Activated CD8-positive, alpha-beta T cell treated with anti-CD3 and anti-CD28 coated beads for 36 hours (primary cell): ENCODE measurements at regions not wholly inside any gene's neighbourhood (a gene's known extent, or its start where the extent isn't known, plus 50 kb on each side); places are given as distances from the start of the nearest gene placed in this dataset.

ENCODE experiments used
- ATAC-seq: fragments of 200-7000 bp; cut with Tn5 transposase; one replicate; pipeline ENCODE4 v1.10.0; 2021; ENCODE audit warnings: mild to moderate bottlenecking, moderate library complexity
- CTCF ChIA-PET: fragments of 350-600 bp; sonication (Branson Sonifier 250); formaldehyde crosslinking; loops from one replicate; lab custom pipeline; 2021; ENCODE audit warnings: antibody characterized with exemption; lab: Charles Lee
- POLR2A ChIA-PET: fragments of 350-600 bp; sonication (Branson Sonifier 250); formaldehyde crosslinking; loops from one replicate; lab custom pipeline; 2021; ENCODE audit warnings: antibody characterized with exemption; lab: Charles Lee
- DNase-seq: peaks from one replicate; pipeline ENCODE4 v3.0.0-alpha.2; 2020
- H3K27ac Mint-ChIP-seq: one replicate; pipeline ENCODE4 v1.8.0; 2021; ENCODE audit warnings: mild to moderate bottlenecking, mixed read lengths
- H3K27me3 Mint-ChIP-seq: one replicate; pipeline ENCODE4 v1.8.0; 2021; ENCODE audit warnings: mixed read lengths
- H3K36me3 Mint-ChIP-seq: one replicate; pipeline ENCODE4 v1.8.0; 2021; ENCODE audit warnings: low read depth, mixed read lengths
- H3K4me1 Mint-ChIP-seq: one replicate; pipeline ENCODE4 v1.8.0; 2021; ENCODE audit warnings: low read depth, mixed read lengths
- H3K4me3 Mint-ChIP-seq: one replicate; pipeline ENCODE4 v1.8.0; 2021; ENCODE audit warnings: mild to moderate bottlenecking, moderate library complexity, mixed read lengths
- H3K9me3 Mint-ChIP-seq: one replicate; pipeline ENCODE4 v1.8.0; 2021; ENCODE audit warnings: mixed read lengths
- intact Hi-C: fragments of 100-400 bp; cut with micrococcal nuclease; formaldehyde crosslinking; loops from one replicate; pipeline ENCODE4 v1.10.0; 2022
- TF ChIP-seq, protein P1 (sequence below): fragments of 200-600 bp; IDR thresholded peaks from one replicate; pipeline ENCODE4 v1.8.0; 2022; ENCODE audit warnings: antibody characterized with exemption, mild to moderate bottlenecking

DNA sequence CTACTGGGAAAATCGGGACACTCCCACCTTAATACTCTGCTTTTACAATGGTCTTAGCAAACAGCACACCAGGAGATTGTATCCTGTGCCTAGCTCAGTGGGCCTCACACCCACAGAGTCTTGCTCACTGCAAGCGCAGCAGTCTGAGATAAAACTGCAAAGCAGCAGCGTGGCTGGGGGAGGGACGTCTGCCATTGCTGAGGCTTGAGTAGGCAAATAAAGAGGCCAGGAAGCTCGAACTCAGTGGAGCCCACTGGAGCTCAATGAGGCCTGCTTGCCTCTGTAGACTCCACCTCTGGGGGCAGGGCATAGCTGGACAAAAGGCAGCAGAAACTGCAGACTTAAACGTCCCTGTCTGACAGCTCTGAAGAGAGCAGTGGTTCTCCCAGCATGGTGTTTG lies 1169.1 kb upstream of the EPHA6 start:
- ChIA-PET POLR2A (no interaction called here), CTCF (no interaction called here)
- DNase-seq (no peak), ATAC-seq (no peak)
- TF ChIP-seq, protein P1, sequence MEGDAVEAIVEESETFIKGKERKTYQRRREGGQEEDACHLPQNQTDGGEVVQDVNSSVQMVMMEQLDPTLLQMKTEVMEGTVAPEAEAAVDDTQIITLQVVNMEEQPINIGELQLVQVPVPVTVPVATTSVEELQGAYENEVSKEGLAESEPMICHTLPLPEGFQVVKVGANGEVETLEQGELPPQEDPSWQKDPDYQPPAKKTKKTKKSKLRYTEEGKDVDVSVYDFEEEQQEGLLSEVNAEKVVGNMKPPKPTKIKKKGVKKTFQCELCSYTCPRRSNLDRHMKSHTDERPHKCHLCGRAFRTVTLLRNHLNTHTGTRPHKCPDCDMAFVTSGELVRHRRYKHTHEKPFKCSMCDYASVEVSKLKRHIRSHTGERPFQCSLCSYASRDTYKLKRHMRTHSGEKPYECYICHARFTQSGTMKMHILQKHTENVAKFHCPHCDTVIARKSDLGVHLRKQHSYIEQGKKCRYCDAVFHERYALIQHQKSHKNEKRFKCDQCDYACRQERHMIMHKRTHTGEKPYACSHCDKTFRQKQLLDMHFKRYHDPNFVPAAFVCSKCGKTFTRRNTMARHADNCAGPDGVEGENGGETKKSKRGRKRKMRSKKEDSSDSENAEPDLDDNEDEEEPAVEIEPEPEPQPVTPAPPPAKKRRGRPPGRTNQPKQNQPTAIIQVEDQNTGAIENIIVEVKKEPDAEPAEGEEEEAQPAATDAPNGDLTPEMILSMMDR, result no peak
- H3K27ac Mint-ChIP-seq, result no peak overlapping the region
- H3K9me3 Mint-ChIP-seq, result peaks cover 8% of the 10 kb centered on the region
- peaks cover 2% of the 10 kb centered on the region for H3K36me3 Mint-ChIP-seq
- intact Hi-C loops, result no loop called here
- no peak overlapping the region for H3K4me3 Mint-ChIP-seq
- H3K4me1 Mint-ChIP-seq, result no peaks in the 10 kb centered on the region
- H3K27me3 Mint-ChIP-seq, result no peaks in the 10 kb centered on the region

DNA sequence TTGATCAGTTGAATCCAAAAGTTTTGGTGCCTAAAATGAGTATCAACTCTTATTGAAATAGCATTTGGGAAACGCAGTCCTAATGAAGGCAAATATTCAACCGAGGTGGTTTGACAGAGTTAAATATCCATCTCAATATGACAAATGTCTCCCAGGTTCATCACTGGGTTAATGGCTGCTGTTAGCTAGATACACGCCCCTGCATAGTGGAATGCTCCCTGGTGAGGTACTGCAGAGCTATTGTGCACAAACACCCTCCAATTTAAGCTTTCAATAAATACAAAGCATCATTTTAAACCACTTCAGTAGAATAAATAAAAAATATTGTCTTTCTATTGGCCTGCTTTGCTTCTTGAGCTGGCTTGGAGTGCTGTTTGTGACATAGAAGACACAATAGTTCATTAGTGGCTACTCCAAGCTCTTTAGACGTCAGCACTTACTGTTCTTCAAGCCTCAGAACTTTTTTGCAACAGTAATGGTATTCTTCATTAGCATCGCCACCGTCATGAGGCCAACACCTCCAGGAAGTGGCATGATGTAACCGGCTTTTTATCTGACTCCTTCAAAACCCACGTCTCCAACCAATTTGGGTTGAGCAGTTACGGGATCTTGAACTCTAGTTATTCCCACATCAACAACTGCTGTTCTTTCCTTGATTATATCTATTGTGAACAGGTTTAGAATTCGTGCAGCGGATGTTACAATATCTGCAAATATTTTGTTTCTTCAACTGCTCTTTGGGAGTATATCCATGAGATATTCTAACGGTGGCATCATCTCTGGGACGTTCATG lies 1159.6 kb upstream of the EPHA6 start:
- no peak for ATAC-seq

GRCh38 chr3:95655363-95655986 lies 1158.9 kb upstream of the EPHA6 start:
- ATAC-seq (no peak), DNase-seq (no peak)
- intact Hi-C loops, result no loop called here
- H3K9me3 Mint-ChIP-seq, result no peaks in the 10 kb centered on the region
- POLR2A ChIA-PET, result no interaction called here
- H3K27ac Mint-ChIP-seq, result no peak overlapping the region
- CTCF ChIA-PET, result no interaction called here
- H3K27me3 Mint-ChIP-seq, result no peaks in the 10 kb centered on the region
- TF ChIP-seq, protein P1, result no peak
- no peaks in the 10 kb centered on the region for H3K36me3 Mint-ChIP-seq
- H3K4me3 Mint-ChIP-seq, result no peak overlapping the region
- H3K4me1 Mint-ChIP-seq, result no peaks in the 10 kb centered on the region

More for the DNA sequence above, 1159.6 kb upstream of the EPHA6 start:
- Mint-ChIP-seq H3K27me3 (no peaks in the 10 kb centered on the region), H3K36me3 (no peaks in the 10 kb centered on the region), H3K27ac (no peak overlapping the region), H3K9me3 (no peaks in the 10 kb centered on the region), H3K4me3 (no peak overlapping the region), H3K4me1 (no peaks in the 10 kb centered on the region)
- POLR2A ChIA-PET, result no interaction called here
- no peak for DNase-seq
- TF ChIP-seq, protein P1, result no peak
- CTCF ChIA-PET, result no interaction called here
- intact Hi-C loops, result no loop called here

GRCh38 chr3:95670765-95671164 lies 1143.6 kb upstream of the EPHA6 start:
- Mint-ChIP-seq H3K27ac (no peak overlapping the region), H3K36me3 (no peaks in the 10 kb centered on the region), H3K27me3 (no peaks in the 10 kb centered on the region), H3K4me1 (no peaks in the 10 kb centered on the region), H3K4me3 (no peak overlapping the region), H3K9me3 (peaks cover 1% of the 10 kb centered on the region)
- intact Hi-C loops, result no loop called here
- TF ChIP-seq, protein P1, result no peak
- CTCF ChIA-PET, result no interaction called here
- ATAC-seq (no peak), DNase-seq (no peak)
- POLR2A ChIA-PET, result no interaction called here

DNA sequence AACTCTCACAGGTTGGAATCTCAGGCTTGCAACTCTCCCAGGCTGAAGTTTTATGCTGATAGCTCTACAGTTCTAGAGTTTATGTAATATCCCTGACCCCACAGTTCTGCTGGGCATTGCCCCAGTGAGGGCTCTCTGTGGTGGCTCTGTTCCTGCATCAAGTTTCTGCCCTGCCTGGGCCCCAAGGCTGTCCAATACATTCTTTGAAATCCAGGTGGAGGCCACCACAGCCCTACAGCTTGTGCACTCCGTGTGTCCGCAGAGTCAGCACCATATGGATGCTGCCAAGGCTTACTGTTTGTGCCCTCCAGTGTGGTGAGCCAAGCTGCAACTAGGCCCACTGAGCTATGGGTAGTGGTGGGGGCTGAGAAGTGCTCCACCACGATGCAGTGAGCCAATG lies 1141.2 kb upstream of the EPHA6 start:
- H3K4me1 Mint-ChIP-seq, result no peaks in the 10 kb centered on the region
- intact Hi-C loops, result no loop called here
- ChIA-PET POLR2A (no interaction called here), CTCF (no interaction called here)
- TF ChIP-seq, protein P1, result no peak
- DNase-seq (no peak), ATAC-seq (no peak)
- peaks cover 2% of the 10 kb centered on the region for H3K9me3 Mint-ChIP-seq
- H3K27ac Mint-ChIP-seq, result no peak overlapping the region
- no peaks in the 10 kb centered on the region for H3K36me3 Mint-ChIP-seq
- no peaks in the 10 kb centered on the region for H3K27me3 Mint-ChIP-seq
- no peak overlapping the region for H3K4me3 Mint-ChIP-seq
